ENCODE measurements at regions not wholly inside any gene's neighbourhood (a gene's known extent, or its start where the extent isn't known, plus 50 kb on each side); places are given as distances from the start of the nearest gene placed in this dataset.

- TF ChIP-seq CTCF (conservative IDR thresholded peaks at IDR 0.05 in 1 of 2, IDR thresholded peaks at IDR 0.05 in 1 of 2; ENCODE audit: extremely low read depth in 1 of 2, insufficient read depth in 1 of 2, low read depth in 1 of 2, low read length in 2 of 2) (no peak), EZH2 (IDR thresholded peaks at IDR 0.05; ENCODE audit: borderline replicate concordance, low read length) (no peak)
Measured at GRCh38 chr14:85420278-85420677, 109.7 kb upstream of the FLRT2 start.

Data from mammary epithelial cell (primary cell).